ENCODE measurements at regions not wholly inside any gene's neighbourhood (a gene's known extent, or its start where the extent isn't known, plus 50 kb on each side); places are given as distances from the start of the nearest gene placed in this dataset.

GRCh38 chr18:59083136-59083818, 56.4 kb upstream of the SEC11C start:
- TF ChIP-seq, protein P1, sequence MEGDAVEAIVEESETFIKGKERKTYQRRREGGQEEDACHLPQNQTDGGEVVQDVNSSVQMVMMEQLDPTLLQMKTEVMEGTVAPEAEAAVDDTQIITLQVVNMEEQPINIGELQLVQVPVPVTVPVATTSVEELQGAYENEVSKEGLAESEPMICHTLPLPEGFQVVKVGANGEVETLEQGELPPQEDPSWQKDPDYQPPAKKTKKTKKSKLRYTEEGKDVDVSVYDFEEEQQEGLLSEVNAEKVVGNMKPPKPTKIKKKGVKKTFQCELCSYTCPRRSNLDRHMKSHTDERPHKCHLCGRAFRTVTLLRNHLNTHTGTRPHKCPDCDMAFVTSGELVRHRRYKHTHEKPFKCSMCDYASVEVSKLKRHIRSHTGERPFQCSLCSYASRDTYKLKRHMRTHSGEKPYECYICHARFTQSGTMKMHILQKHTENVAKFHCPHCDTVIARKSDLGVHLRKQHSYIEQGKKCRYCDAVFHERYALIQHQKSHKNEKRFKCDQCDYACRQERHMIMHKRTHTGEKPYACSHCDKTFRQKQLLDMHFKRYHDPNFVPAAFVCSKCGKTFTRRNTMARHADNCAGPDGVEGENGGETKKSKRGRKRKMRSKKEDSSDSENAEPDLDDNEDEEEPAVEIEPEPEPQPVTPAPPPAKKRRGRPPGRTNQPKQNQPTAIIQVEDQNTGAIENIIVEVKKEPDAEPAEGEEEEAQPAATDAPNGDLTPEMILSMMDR (conservative IDR thresholded peaks at IDR 0.05; ENCODE audit: low read depth, low read length) = no peak
- H3K4me3 ChIP-seq (ENCODE audit: low read length) = no peak overlapping the region
- DNase-seq (ENCODE audit: low read depth) = no peak

GRCh38 chr18:59085126-59085794, 54.4 kb upstream of the SEC11C start:
- TF ChIP-seq, protein P1 (conservative IDR thresholded peaks at IDR 0.05; ENCODE audit: low read depth, low read length) = no peak
- DNase-seq (ENCODE audit: low read depth) = no peak
- H3K4me3 ChIP-seq (ENCODE audit: low read length) = no peak overlapping the region

GRCh38 chr18:59085797-59086196, 53.9 kb upstream of the SEC11C start:
- no peak for DNase-seq (ENCODE audit: low read depth)

DNA sequence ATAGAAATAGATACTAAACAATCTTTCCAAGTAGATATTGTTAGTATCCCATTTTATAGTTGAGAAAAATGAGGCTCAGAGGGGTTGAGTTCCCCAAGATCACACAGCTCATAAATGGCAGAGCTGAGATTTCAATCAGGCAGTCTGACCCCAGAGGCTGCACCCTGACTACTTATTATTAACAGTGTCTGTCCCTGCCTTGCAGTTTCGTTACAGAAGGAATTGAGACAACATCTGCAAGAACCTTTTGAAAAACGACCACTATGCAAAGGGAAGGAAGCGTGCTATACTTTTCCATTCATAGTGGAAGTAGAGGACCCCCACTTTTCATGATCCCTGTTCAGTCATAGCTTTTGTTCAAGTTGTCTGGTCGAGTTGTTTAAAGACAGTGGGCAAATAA, 53.2 kb upstream of the SEC11C start:
- TF ChIP-seq, protein P1 (conservative IDR thresholded peaks at IDR 0.05; ENCODE audit: low read depth, low read length) = no peak
- no peak for DNase-seq (ENCODE audit: low read depth)

More at GRCh38 chr18:59085797-59086196, 53.9 kb upstream of the SEC11C start:
- TF ChIP-seq, protein P1 (conservative IDR thresholded peaks at IDR 0.05; ENCODE audit: low read depth, low read length) = no peak
- no peak overlapping the region for H3K4me3 ChIP-seq (ENCODE audit: low read length)

GRCh38 chr18:59087391-59087790, 52.3 kb upstream of the SEC11C start:
- no peak overlapping the region for H3K4me3 ChIP-seq (ENCODE audit: low read length)
- TF ChIP-seq, protein P1 (conservative IDR thresholded peaks at IDR 0.05; ENCODE audit: low read depth, low read length) = no peak
- no peak for DNase-seq (ENCODE audit: low read depth)

More for the DNA sequence above, 53.2 kb upstream of the SEC11C start:
- no peak overlapping the region for H3K4me3 ChIP-seq (ENCODE audit: low read length)

Data from retinal pigment epithelial cell (primary cell).